ENCODE measurements at regions not wholly inside any gene's neighbourhood (a gene's known extent, or its start where the extent isn't known, plus 50 kb on each side); places are given as distances from the start of the nearest gene placed in this dataset.

GRCh38 chr4:104930298-104930697 lies 216.4 kb upstream of the TET2 start:
- TF ChIP-seq CTCF (IDR thresholded peaks at IDR 0.05) (no peak), POLR2A (IDR thresholded peaks at IDR 0.05) (no peak)
